PC-9 (cell line): ENCODE measurements at regions not wholly inside any gene's neighbourhood (a gene's known extent, or its start where the extent isn't known, plus 50 kb on each side); places are given as distances from the start of the nearest gene placed in this dataset.
A peak's percentile ranks its signal among the peaks of the same experiment; 100 is the strongest.

Source experiments
- BruUV-seq: library from RNA; stranded (reverse); fragments of 400-500 nt; replicated peaks from 2 replicates; lab custom pipeline; 2021; lab: Mats Ljungman, UMichigan
- CTCF ChIA-PET: fragments of 300-600 bp; sonication (Branson Sonifier 250); formaldehyde crosslinking; loops from one replicate; lab custom pipeline; 2022; ENCODE audit warnings: antibody characterized with exemption; lab: Charles Lee
- POLR2A ChIA-PET: fragments of 300-600 bp; sonication (Branson Sonifier 250); formaldehyde crosslinking; loops from one replicate; lab custom pipeline; 2022; ENCODE audit warnings: antibody characterized with exemption; ENCODE audit not compliant: unreplicated experiment; lab: Charles Lee
- DNase-seq, 2 experiments: peaks; one replicate each; pipeline versions ENCODE4 v3.0.0 to v3.0.0-alpha.2; 2015 to 2022; ENCODE audit warnings: mixed read lengths in 1 of 2
- H2AFZ ChIP-seq: fragments of 200-600 bp; sonication (generic); 2 replicates; pipeline ENCODE4 v1.8.1; 2017; ENCODE audit warnings: antibody characterized with exemption
- H3F3A ChIP-seq: fragments of 200-600 bp; sonication (generic); 2 replicates; pipeline ENCODE4 v1.8.1; 2017; ENCODE audit warnings: antibody characterized with exemption, mild to moderate bottlenecking, low read depth; ENCODE audit not compliant: insufficient read depth
- H3K27ac ChIP-seq: fragments of 200-600 bp; sonication (generic); 2 replicates; pipeline ENCODE4 v1.6.1; 2016; ENCODE audit warnings: mixed run types
- H3K27me3 ChIP-seq: fragments of 200-600 bp; sonication (generic); 2 replicates; pipeline ENCODE4 v1.6.1; 2016; ENCODE audit warnings: low read depth, mixed run types; ENCODE audit not compliant: insufficient read depth
- H3K36me3 ChIP-seq: fragments of 200-600 bp; sonication (generic); 2 replicates; pipeline ENCODE4 v1.6.1; 2016; ENCODE audit warnings: low read depth, mixed run types
- H3K4me1 ChIP-seq: fragments of 200-600 bp; sonication (generic); replicated peaks from 2 replicates; pipeline ENCODE4 v1.6.1; 2016; ENCODE audit warnings: mixed run types; ENCODE audit not compliant: insufficient read depth
- H3K4me2 ChIP-seq: fragments of 200-600 bp; sonication (generic); 2 replicates; pipeline ENCODE4 v1.6.1; 2017; ENCODE audit warnings: mixed run types
- H3K4me3 ChIP-seq: fragments of 200-600 bp; sonication (generic); 2 replicates; pipeline ENCODE4 v1.6.1; 2016; ENCODE audit warnings: mixed run types
- H3K79me2 ChIP-seq: fragments of 200-600 bp; sonication (generic); 2 replicates; pipeline ENCODE4 v1.6.1; 2017; ENCODE audit warnings: low read depth, mixed run types
- H3K9me2 ChIP-seq: fragments of 200-600 bp; sonication (generic); 2 replicates; pipeline ENCODE4 v1.8.1; 2017; ENCODE audit warnings: mild to moderate bottlenecking; ENCODE audit not compliant: insufficient read depth
- H3K9me3 ChIP-seq: fragments of 200-600 bp; sonication (generic); 2 replicates; pipeline ENCODE4 v1.8.1; 2016; ENCODE audit warnings: low read depth; ENCODE audit not compliant: insufficient read depth
- H4K20me1 ChIP-seq: fragments of 200-600 bp; sonication (generic); 2 replicates; pipeline ENCODE4 v1.8.1; 2017; ENCODE audit not compliant: insufficient read depth
- EZH2 ChIP-seq: fragments of 200-600 bp; sonication (generic); IDR thresholded peaks from 2 replicates; pipeline ENCODE4 v1.8.0; 2017; ENCODE audit warnings: antibody characterized with exemption, low read depth
- intact Hi-C: fragments of 100-400 bp; cut with micrococcal nuclease; formaldehyde crosslinking; loops from one replicate; pipeline ENCODE4 v1.10.0; 2022; ENCODE audit not compliant: unreplicated experiment
- TF ChIP-seq, protein P1 (sequence below): fragments of 200-600 bp; sonication (generic); conservative IDR thresholded peaks from 2 replicates; pipeline ENCODE4 v1.6.1; 2017; ENCODE audit warnings: mixed run types, antibody characterized with exemption, mild to moderate bottlenecking, moderate library complexity

GRCh38 chr4:138053641-138054301 lies 188.4 kb downstream of the SLC7A11 start:
- H3K4me1 ChIP-seq: peaks cover 18% of the 10 kb centered on the region
- intact Hi-C loops: no loop called here
- no peaks in the 10 kb centered on the region for H4K20me1 ChIP-seq
- peak in 1 of 2 experiments; percentile 74 for DNase-seq
- peak overlapping the region; percentile 31; the same call in 1 of the 2 replicates for H3K27ac ChIP-seq
- H3K27me3 ChIP-seq: no peaks in the 10 kb centered on the region
- CTCF ChIA-PET: interaction anchor here (0.7 kb wide), 1 partner anchor 37 kb away, joined by 4 read pairs; no protein-coding TSS in a partner anchor
- no TSS peak for BruUV-seq
- no peaks in the 10 kb centered on the region for H3K9me2 ChIP-seq
- H3K4me2 ChIP-seq: peak overlapping the region; percentile 55
- H3K36me3 ChIP-seq: no peaks in the 10 kb centered on the region
- H3F3A ChIP-seq: peaks cover 15% of the 10 kb centered on the region
- TF ChIP-seq EZH2: no peak
- TF ChIP-seq, protein P1, sequence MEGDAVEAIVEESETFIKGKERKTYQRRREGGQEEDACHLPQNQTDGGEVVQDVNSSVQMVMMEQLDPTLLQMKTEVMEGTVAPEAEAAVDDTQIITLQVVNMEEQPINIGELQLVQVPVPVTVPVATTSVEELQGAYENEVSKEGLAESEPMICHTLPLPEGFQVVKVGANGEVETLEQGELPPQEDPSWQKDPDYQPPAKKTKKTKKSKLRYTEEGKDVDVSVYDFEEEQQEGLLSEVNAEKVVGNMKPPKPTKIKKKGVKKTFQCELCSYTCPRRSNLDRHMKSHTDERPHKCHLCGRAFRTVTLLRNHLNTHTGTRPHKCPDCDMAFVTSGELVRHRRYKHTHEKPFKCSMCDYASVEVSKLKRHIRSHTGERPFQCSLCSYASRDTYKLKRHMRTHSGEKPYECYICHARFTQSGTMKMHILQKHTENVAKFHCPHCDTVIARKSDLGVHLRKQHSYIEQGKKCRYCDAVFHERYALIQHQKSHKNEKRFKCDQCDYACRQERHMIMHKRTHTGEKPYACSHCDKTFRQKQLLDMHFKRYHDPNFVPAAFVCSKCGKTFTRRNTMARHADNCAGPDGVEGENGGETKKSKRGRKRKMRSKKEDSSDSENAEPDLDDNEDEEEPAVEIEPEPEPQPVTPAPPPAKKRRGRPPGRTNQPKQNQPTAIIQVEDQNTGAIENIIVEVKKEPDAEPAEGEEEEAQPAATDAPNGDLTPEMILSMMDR: no peak
- POLR2A ChIA-PET: interaction anchor here (0.7 kb wide), 1 partner anchor 512 kb away, joined by 4 read pairs; no protein-coding TSS in a partner anchor
- H3K9me3 ChIP-seq: no peaks in the 10 kb centered on the region
- no peak overlapping the region for H2AFZ ChIP-seq
- no peak overlapping the region; the same call in 1 of the 2 replicates for H3K4me3 ChIP-seq
- no peaks in the 10 kb centered on the region for H3K79me2 ChIP-seq

GRCh38 chr4:138052806-138053632 lies 189.1 kb downstream of the SLC7A11 start:
- H3F3A ChIP-seq: peaks cover 15% of the 10 kb centered on the region
- BruUV-seq: no TSS peak
- H3K4me2 ChIP-seq: peak overlapping the region; percentile 55; the same call in 1 of the 2 replicates
- peaks cover 18% of the 10 kb centered on the region for H3K4me1 ChIP-seq
- ChIA-PET CTCF (interaction anchor here (0.7 kb wide), 1 partner anchor 37 kb away, joined by 4 read pairs; no protein-coding TSS in a partner anchor), POLR2A (interaction anchor here (0.7 kb wide), 1 partner anchor 513 kb away, joined by 4 read pairs; no protein-coding TSS in a partner anchor)
- TF ChIP-seq, protein P1: no peak
- TF ChIP-seq EZH2: no peak
- intact Hi-C loops: no loop called here
- no peaks in the 10 kb centered on the region for H3K9me3 ChIP-seq
- H3K4me3 ChIP-seq: no peak overlapping the region
- H4K20me1 ChIP-seq: no peaks in the 10 kb centered on the region
- no peaks in the 10 kb centered on the region for H3K27me3 ChIP-seq
- H2AFZ ChIP-seq: no peak overlapping the region
- H3K9me2 ChIP-seq: no peaks in the 10 kb centered on the region
- DNase-seq: no peak
- H3K79me2 ChIP-seq: no peaks in the 10 kb centered on the region
- no peak overlapping the region for H3K27ac ChIP-seq
- no peaks in the 10 kb centered on the region for H3K36me3 ChIP-seq

- POLR2A ChIA-PET: interaction anchor here (0.7 kb wide), 1 partner anchor 107 kb away, joined by 3 read pairs; no protein-coding TSS in a partner anchor
- H3K4me3 ChIP-seq: no peak overlapping the region
- no TSS peak for BruUV-seq
- DNase-seq: no peak
- intact Hi-C loops: no loop called here
- H3K4me1 ChIP-seq: peaks cover 18% of the 10 kb centered on the region
- H3K36me3 ChIP-seq: no peaks in the 10 kb centered on the region
- H3K9me2 ChIP-seq: no peaks in the 10 kb centered on the region
- TF ChIP-seq, protein P1: no peak
- no peak for TF ChIP-seq EZH2
- peaks cover 15% of the 10 kb centered on the region for H3F3A ChIP-seq
- H3K4me2 ChIP-seq: no peak overlapping the region
- no peaks in the 10 kb centered on the region for H4K20me1 ChIP-seq
- no peak overlapping the region for H3K27ac ChIP-seq
- H3K9me3 ChIP-seq: no peaks in the 10 kb centered on the region
- H2AFZ ChIP-seq: no peak overlapping the region
- CTCF ChIA-PET: no interaction called here
- H3K27me3 ChIP-seq: no peaks in the 10 kb centered on the region
- no peaks in the 10 kb centered on the region for H3K79me2 ChIP-seq
Observed at GRCh38 chr4:138051157-138051556, 191.0 kb downstream of the SLC7A11 start.
